ENCODE measurements at regions not wholly inside any gene's neighbourhood (a gene's known extent, or its start where the extent isn't known, plus 50 kb on each side); places are given as distances from the start of the nearest gene placed in this dataset.

DNA sequence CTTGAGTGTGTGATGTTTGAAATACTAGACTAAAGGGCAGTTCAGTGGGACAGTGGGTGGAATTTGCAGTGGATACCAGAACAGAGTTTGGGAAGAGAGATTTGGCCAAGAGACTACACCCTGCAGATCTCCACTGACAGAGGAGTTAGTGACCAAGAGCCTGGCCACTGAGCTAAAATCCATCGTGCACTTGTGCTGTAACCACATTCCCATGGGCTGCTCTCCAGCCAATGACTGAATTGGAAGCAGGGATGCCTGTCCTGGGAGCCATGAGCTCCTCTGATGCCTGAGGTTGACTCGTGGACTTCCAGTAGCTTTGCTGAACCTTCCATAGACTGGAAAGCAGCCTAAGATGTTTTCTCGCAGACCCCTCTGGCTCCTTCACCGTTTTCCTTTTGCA is 296.1 kb downstream of the TRIML1 start:
- TF ChIP-seq, protein P1, sequence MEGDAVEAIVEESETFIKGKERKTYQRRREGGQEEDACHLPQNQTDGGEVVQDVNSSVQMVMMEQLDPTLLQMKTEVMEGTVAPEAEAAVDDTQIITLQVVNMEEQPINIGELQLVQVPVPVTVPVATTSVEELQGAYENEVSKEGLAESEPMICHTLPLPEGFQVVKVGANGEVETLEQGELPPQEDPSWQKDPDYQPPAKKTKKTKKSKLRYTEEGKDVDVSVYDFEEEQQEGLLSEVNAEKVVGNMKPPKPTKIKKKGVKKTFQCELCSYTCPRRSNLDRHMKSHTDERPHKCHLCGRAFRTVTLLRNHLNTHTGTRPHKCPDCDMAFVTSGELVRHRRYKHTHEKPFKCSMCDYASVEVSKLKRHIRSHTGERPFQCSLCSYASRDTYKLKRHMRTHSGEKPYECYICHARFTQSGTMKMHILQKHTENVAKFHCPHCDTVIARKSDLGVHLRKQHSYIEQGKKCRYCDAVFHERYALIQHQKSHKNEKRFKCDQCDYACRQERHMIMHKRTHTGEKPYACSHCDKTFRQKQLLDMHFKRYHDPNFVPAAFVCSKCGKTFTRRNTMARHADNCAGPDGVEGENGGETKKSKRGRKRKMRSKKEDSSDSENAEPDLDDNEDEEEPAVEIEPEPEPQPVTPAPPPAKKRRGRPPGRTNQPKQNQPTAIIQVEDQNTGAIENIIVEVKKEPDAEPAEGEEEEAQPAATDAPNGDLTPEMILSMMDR (IDR thresholded peaks at IDR 0.05): no peak
- TF ChIP-seq POLR2A (IDR thresholded peaks at IDR 0.05): no peak
